ENCODE measurements at regions not wholly inside any gene's neighbourhood (a gene's known extent, or its start where the extent isn't known, plus 50 kb on each side); places are given as distances from the start of the nearest gene placed in this dataset.

- no peak for DNase-seq
Observed at GRCh38 chr6:145045582-145045981, 689.7 kb downstream of the EPM2A start.

GRCh38 chr6:145047891-145048290 is 687.4 kb downstream of the EPM2A start:
- DNase-seq, result no peak

- no peak for DNase-seq
Observed at GRCh38 chr6:145051661-145052060, 683.7 kb downstream of the EPM2A start.

- DNase-seq, result no peak
Observed at GRCh38 chr6:145055567-145055966, 679.8 kb downstream of the EPM2A start.

DNA sequence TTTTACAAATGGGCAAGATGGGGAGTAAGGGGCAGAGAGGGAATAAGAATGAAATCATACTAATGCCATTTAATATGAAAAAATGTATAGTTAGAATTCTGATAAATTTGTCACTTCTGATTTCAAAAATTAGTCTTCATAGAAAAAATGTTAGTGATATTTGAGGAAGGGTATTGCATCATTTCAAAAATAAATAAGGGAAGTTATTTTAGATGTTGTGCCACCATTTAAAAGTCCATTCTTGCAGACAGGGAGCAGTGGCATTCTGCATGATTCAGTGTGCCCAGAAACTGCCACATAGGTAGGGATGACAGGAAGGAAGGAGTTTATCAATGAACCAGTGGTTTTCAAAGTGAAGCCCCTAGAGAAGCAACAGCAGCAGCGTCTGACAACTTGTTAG is 674.6 kb downstream of the EPM2A start:
- no peak for DNase-seq

- DNase-seq, result no peak
Observed at GRCh38 chr6:145063091-145063490, 672.2 kb downstream of the EPM2A start.

GRCh38 chr6:145067430-145067829 is 667.9 kb downstream of the EPM2A start:
- DNase-seq, result no peak

DNA sequence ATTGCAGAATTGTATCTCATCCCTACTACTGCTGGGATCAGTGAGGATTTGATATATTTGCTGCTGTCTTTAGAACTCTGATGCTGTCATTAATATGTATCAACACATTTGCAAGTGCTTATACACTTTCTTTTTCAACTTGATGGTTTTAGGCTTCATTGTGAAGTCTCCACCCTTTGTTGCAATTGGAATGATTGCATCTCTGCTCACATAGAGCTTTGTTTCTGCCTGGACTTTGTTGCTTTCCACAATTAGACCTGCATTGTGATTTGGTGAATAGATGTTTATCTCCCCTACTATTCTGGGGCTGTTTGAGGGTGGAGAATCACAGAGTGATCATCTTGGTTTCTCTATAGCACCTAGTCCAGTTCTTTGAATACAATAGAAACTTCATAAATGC is 666.7 kb downstream of the EPM2A start:
- DNase-seq, result no peak

DNA sequence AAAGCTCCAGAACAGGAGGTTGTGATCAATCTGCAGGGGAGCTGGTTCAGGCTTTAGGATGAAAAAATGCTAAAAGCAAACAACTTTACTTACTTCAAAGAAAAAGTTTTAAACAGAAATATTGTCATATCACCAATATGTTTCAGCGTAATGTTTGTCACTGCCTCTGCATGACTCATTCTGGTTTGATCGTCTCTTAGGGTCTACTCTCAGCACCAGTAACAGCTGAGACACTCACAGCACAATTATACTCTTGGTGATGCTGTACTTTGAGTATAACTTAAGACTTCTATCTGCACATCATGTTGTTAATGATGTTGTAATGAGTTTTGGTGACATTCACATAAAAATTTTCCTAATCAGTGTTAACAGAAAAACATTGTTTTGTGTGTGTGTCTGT is 665.4 kb downstream of the EPM2A start:
- DNase-seq, result no peak

DNA sequence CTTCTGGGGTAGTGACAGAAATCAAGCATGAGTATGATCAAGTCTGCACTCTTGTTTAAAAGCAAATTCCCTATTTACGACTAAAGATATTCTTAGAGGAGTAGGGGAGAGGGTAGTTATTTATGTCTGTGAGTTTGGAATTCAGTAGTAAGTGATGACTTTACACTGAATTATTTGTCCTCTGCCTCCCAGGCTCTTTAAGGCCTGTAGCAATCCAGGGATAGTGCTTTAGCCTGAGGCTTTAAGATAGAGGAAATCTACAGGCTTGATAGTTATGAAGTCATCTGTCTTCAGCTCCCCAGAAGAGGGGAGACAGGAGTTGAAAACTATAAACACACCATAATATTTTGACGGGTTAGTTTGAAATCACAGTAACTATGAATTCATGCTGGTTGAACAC is 664.5 kb downstream of the EPM2A start:
- no peak for DNase-seq

- DNase-seq, result no peak
Observed at GRCh38 chr6:145071836-145072235, 663.5 kb downstream of the EPM2A start.

DNA sequence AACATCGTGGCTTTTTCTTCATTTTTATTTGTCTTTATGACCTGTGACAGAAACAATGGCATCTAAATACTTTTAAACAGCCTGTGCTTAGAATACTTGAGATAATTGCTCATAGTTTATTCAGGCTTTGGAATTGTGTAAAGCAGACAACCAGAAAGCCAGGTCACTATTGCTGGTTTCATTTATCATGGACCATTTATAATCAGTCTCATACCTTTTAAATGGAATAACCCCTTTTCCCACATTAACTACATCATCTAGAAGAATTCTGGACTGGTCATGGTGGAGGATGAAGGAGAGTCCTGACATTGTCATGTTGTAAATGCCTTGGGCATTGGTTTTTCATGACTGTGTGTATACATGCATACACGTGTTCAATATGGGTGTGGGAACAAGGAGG is 661.5 kb downstream of the EPM2A start:
- DNase-seq, result no peak

DNA sequence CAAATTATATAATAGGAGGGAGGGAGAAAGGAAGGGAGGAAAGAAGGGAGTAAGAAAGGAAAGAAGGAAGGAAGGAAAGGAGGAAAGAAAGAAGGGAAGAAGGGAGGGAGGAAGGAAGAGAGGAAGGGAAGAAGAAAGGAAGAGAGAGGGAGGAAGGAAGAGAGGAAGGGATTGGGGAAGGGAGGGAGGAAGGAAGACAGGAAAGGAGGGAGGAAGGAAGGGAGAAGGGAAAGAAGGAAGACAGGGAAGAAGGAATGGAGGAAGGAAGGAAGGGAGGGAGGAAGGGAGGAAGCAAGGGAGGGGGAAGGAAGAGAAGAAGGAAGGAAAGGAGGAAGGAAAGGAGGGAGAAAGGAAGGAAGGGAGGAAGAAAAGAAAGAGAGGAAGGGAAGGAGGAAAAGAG is 660.5 kb downstream of the EPM2A start:
- no peak for DNase-seq

- DNase-seq, result no peak
Observed at GRCh38 chr6:145075425-145075824, 659.9 kb downstream of the EPM2A start.

- no peak for DNase-seq
Observed at GRCh38 chr6:145076115-145076841, 659.0 kb downstream of the EPM2A start.

DNA sequence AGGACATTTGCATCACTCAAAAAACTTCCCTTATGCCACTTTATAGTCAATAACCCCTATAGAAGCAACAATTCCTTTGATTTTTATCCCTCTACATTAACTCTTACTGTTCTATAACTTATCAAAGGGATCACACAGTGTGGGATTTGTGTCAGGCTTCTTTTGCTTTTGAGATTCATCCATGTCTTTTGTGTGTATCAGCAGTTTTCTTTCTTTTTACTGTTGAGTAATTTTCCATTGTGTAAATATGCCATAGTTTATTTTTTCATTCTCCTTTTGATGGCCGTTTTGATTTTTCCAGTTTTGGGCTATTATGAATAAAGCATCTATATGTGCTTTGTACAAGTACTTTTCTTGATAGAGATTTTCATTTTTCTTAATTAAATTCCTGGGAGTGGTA is 657.9 kb downstream of the EPM2A start:
- DNase-seq, result no peak

- DNase-seq, result no peak
Observed at GRCh38 chr6:145080651-145081050, 654.7 kb downstream of the EPM2A start.

DNA sequence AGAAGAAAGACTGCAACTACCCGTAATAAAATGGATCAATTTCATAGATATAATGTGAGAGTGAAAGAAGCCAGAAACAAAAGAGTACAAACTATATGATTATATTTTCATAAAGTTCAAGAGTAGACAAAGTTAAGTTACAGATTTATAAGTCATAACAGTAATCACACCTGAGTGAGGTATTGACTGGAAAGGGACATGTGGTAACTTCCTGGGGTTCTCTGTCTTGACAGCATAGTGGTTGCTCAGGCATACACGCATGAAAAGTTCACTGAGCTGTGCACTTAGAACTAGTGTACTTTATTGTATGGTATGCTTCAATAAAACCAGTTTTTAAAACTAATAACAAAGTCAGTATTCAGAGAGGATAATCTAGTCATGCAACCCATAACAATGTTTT is 653.6 kb downstream of the EPM2A start:
- no peak for DNase-seq

- DNase-seq, result no peak
Observed at GRCh38 chr6:145082359-145082758, 653.0 kb downstream of the EPM2A start.

GRCh38 chr6:145086197-145086596 is 649.1 kb downstream of the EPM2A start:
- DNase-seq, result no peak

DNA sequence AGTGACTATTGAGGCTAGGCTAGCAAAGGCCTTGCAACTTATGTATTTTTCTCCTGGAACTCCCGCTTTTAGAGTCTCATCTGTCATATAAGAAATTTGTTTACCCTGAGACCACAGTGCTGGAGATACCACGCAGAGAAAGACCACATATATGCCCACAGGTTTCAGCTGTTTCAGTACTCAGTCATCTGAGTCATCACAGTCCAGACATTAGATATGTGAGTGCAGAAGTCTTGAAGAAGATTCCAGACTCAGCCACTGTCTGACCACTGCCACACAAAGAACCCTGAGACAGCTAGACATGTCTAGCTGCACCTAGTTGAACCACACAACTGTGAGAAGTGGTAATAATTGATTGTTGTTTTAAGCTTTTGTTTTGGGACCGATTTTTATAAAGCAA is 648.3 kb downstream of the EPM2A start:
- DNase-seq, result no peak

- DNase-seq, result no peak
Observed at GRCh38 chr6:145090801-145091585, 644.3 kb downstream of the EPM2A start.

DNA sequence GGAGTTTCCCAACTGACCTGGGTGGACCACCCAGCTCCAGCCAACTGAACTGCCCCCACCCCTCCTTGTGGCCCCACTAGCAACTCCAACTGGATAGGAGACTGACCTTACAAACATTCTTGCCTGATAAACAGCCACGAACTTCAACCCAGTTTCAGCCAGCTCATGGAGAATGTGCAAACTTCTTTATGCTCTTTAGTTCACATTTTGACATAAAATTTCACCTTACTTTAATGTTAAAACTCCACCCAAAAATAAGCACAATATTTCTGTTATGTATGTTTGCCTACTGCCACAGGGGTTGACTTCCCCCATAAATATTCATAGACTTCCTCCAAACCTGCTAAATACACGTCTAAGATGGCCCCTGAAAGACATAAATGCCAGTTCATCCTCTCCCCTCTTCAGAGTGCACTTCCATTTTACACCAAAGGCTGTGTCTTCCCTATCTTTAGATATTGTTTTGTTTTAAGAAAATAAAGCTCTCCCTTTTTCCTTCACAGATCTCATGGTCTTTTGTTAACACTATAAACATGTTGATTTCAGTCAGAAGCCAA is 643.7 kb downstream of the EPM2A start:
- no peak for DNase-seq

GRCh38 chr6:145092554-145092953 is 642.8 kb downstream of the EPM2A start:
- DNase-seq, result no peak
